OCI-LY1 (cell line): ENCODE measurements at regions not wholly inside any gene's neighbourhood (a gene's known extent, or its start where the extent isn't known, plus 50 kb on each side); places are given as distances from the start of the nearest gene placed in this dataset.

ENCODE experiments used
- H2AFZ ChIP-seq: fragments of 200-600 bp; sonication (generic), shearing (Covaris generic); 2 replicates; pipeline ENCODE4 v1.6.0; 2014; ENCODE audit warnings: antibody characterized with exemption, mild to moderate bottlenecking, low read length
- H3F3A ChIP-seq: fragments of 200-600 bp; sonication (generic), shearing (Covaris generic); 2 replicates; pipeline ENCODE4 v1.6.0; 2014; ENCODE audit warnings: mild to moderate bottlenecking, antibody characterized with exemption, low read length, moderate library complexity; ENCODE audit not compliant: insufficient read depth
- H3K27ac ChIP-seq: fragments of 200-600 bp; sonication (generic); 2 replicates; pipeline ENCODE4 v1.5.1; 2014; ENCODE audit warnings: low read length, mixed run types, mild to moderate bottlenecking, low read depth; ENCODE audit not compliant: poor library complexity, severe bottlenecking
- H3K27me3 ChIP-seq: fragments of 200-600 bp; sonication (generic); 2 replicates; pipeline ENCODE4 v1.6.0; 2014; ENCODE audit warnings: antibody characterized with exemption, mild to moderate bottlenecking, low read length, moderate library complexity; ENCODE audit not compliant: insufficient read depth
- H3K36me3 ChIP-seq: fragments of 200-600 bp; sonication (generic); 2 replicates; pipeline ENCODE4 v1.6.1; 2014; ENCODE audit warnings: mild to moderate bottlenecking, antibody characterized with exemption, low read length, moderate library complexity, mixed read lengths; ENCODE audit not compliant: insufficient read depth
- H3K4me1 ChIP-seq: fragments of 200-600 bp; sonication (generic); 2 replicates; pipeline ENCODE4 v1.5.1; 2014; ENCODE audit warnings: mild to moderate bottlenecking, low read length, moderate library complexity; ENCODE audit not compliant: insufficient read depth, severe bottlenecking
- H3K4me2 ChIP-seq: fragments of 200-600 bp; sonication (generic), shearing (Covaris generic); 2 replicates; pipeline ENCODE4 v1.6.1; 2014; ENCODE audit warnings: low read length
- H3K4me3 ChIP-seq: fragments of 200-600 bp; sonication (generic); 2 replicates; pipeline ENCODE4 v1.5.1; 2014; ENCODE audit warnings: low read length, low read depth, mild to moderate bottlenecking, mixed read lengths; ENCODE audit not compliant: poor library complexity, severe bottlenecking
- H3K79me2 ChIP-seq: fragments of 200-600 bp; shearing (Covaris generic); 2 replicates; pipeline ENCODE4 v1.6.1; 2016; ENCODE audit warnings: mixed run types, low read length, mixed read lengths; ENCODE audit not compliant: insufficient read depth
- H3K9ac ChIP-seq: fragments of 200-600 bp; sonication (generic), shearing (Covaris generic); 2 replicates; pipeline ENCODE4 v1.6.1; 2014; ENCODE audit warnings: mild to moderate bottlenecking, low read length, mixed read lengths
- H3K9me2 ChIP-seq: fragments of 200-600 bp; sonication (generic), shearing (Covaris generic); 2 replicates; pipeline ENCODE4 v1.6.1; 2014; ENCODE audit warnings: low read depth, mild to moderate bottlenecking, low read length, mixed read lengths
- H3K9me3 ChIP-seq: fragments of 200-600 bp; shearing (Covaris generic); 2 replicates; pipeline ENCODE4 v1.6.1; 2014; ENCODE audit warnings: low read length, mixed read lengths
- H4K20me1 ChIP-seq: fragments of 200-600 bp; sonication (generic), shearing (Covaris generic); 2 replicates; pipeline ENCODE4 v1.6.0; 2016; ENCODE audit warnings: mild to moderate bottlenecking, low read length; ENCODE audit not compliant: insufficient read depth
- EZH2 ChIP-seq: fragments of 200-600 bp; sonication (generic), shearing (Covaris generic); IDR thresholded peaks from 2 replicates; pipeline ENCODE4 v1.8.0; 2017; ENCODE audit warnings: borderline replicate concordance, mixed run types, mild to moderate bottlenecking, antibody characterized with exemption, low read length, moderate library complexity, mixed read lengths
- TF ChIP-seq, protein P1 (sequence below): fragments of 200-600 bp; sonication (generic), shearing (Covaris generic); IDR thresholded peaks from 2 replicates; pipeline ENCODE4 v1.5.1; 2017; ENCODE audit warnings: mild to moderate bottlenecking, antibody characterized with exemption, low read length, moderate library complexity, mixed read lengths

GRCh38 chr14:29035134-29035533 is 268.5 kb downstream of the FOXG1 start:
- Histone ChIP-seq H3F3A (no peaks in the 10 kb centered on the region), H3K79me2 (no peaks in the 10 kb centered on the region), H3K27me3 (no peaks in the 10 kb centered on the region), H3K4me2 (no peak overlapping the region), H2AFZ (no peak overlapping the region), H3K4me3 (no peak overlapping the region), H3K36me3 (no peaks in the 10 kb centered on the region), H3K27ac (no peak overlapping the region), H4K20me1 (no peaks in the 10 kb centered on the region), H3K9me3 (no peaks in the 10 kb centered on the region), H3K9me2 (no peaks in the 10 kb centered on the region), H3K9ac (no peak overlapping the region), H3K4me1 (no peaks in the 10 kb centered on the region)
- TF ChIP-seq, protein P1, sequence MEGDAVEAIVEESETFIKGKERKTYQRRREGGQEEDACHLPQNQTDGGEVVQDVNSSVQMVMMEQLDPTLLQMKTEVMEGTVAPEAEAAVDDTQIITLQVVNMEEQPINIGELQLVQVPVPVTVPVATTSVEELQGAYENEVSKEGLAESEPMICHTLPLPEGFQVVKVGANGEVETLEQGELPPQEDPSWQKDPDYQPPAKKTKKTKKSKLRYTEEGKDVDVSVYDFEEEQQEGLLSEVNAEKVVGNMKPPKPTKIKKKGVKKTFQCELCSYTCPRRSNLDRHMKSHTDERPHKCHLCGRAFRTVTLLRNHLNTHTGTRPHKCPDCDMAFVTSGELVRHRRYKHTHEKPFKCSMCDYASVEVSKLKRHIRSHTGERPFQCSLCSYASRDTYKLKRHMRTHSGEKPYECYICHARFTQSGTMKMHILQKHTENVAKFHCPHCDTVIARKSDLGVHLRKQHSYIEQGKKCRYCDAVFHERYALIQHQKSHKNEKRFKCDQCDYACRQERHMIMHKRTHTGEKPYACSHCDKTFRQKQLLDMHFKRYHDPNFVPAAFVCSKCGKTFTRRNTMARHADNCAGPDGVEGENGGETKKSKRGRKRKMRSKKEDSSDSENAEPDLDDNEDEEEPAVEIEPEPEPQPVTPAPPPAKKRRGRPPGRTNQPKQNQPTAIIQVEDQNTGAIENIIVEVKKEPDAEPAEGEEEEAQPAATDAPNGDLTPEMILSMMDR: no peak
- no peak for TF ChIP-seq EZH2

GRCh38 chr14:29037411-29037810 is 270.8 kb downstream of the FOXG1 start:
- Histone ChIP-seq H3K9me3 (no peaks in the 10 kb centered on the region), H3K27me3 (no peaks in the 10 kb centered on the region), H3K9me2 (no peaks in the 10 kb centered on the region), H3K4me2 (no peak overlapping the region), H3K4me3 (no peak overlapping the region), H2AFZ (no peak overlapping the region), H3K36me3 (no peaks in the 10 kb centered on the region), H3K4me1 (no peaks in the 10 kb centered on the region), H3K9ac (no peak overlapping the region), H3F3A (no peaks in the 10 kb centered on the region), H3K27ac (no peak overlapping the region), H4K20me1 (no peaks in the 10 kb centered on the region), H3K79me2 (no peaks in the 10 kb centered on the region)
- TF ChIP-seq EZH2: no peak
- TF ChIP-seq, protein P1: no peak

- H3K9me2 ChIP-seq: no peaks in the 10 kb centered on the region
- no peak overlapping the region for H3K4me2 ChIP-seq
- H3F3A ChIP-seq: no peaks in the 10 kb centered on the region
- no peaks in the 10 kb centered on the region for H3K9me3 ChIP-seq
- no peaks in the 10 kb centered on the region for H3K27me3 ChIP-seq
- no peak overlapping the region for H2AFZ ChIP-seq
- no peaks in the 10 kb centered on the region for H3K79me2 ChIP-seq
- no peak for TF ChIP-seq EZH2
- TF ChIP-seq, protein P1: no peak
- no peak overlapping the region for H3K9ac ChIP-seq
- no peaks in the 10 kb centered on the region for H3K36me3 ChIP-seq
- no peak overlapping the region for H3K4me3 ChIP-seq
- H3K27ac ChIP-seq: no peak overlapping the region
- no peaks in the 10 kb centered on the region for H3K4me1 ChIP-seq
- H4K20me1 ChIP-seq: no peaks in the 10 kb centered on the region
Observed at GRCh38 chr14:29039171-29039570, 272.6 kb downstream of the FOXG1 start.
